Posterior cingulate gyrus (tissue), 11 donors: ENCODE measurements at regions not wholly inside any gene's neighbourhood (a gene's known extent, or its start where the extent isn't known, plus 50 kb on each side); places are given as distances from the start of the nearest gene placed in this dataset.
A peak's percentile ranks its signal among the peaks of the same experiment; 100 is the strongest.
"Not testable (repeated sequence)": the region's sequence is repeated elsewhere in the genome, so short reads cannot be mapped to it uniquely, and the experiment has no call there.

Source experiments
- DNase-seq, 10 donors: peaks; one replicate each; pipeline versions ENCODE4 v3.0.0 to v3.0.0-alpha.2; 2020 to 2021; ENCODE audit warnings: mixed read lengths in 3 of 10
- intact Hi-C: fragments of 100-400 bp; cut with DNase I; formaldehyde crosslinking; loops from one replicate; pipeline ENCODE4 v1.15.1; 2023

DNA sequence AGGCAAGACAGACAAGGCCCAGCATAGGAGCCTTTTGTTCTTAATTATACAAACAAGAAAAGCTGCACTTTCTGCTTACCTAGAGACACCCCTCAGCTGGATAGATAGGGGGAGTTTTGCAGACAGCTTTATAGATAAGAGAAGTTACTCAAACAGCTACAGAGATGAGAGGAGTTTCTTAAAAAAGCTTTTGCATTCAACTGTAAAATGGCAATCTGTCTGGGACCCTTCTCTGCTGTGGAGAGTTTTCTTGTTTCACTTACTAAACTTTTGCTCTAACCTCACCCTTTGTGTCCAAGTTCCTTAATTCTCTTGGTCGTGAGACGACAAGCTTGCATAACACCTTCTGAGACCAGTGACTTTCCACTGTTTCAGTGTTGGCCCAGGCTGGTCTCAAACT lies 103.8 kb upstream of the CHORDC1 start:
- intact Hi-C loops: no loop called here
- DNase-seq: no peak

DNA sequence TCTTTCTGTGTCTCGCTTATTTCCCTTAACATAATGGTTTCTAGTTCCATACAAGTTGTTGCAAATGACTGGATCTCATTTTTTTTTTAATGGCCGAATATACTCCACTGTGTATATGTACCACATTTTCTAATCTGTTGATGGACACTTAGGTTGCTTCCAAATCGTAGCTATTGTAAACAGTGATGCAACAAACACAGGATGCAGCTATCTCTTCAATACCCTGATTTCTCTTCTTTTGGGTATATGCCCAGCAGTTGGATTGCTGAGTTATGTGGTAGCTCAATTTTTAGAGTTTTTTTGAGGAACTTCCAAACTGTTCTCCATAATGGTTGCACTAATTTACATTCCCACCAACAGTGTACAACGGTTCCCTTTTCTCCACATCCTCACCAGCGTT lies 100.4 kb upstream of the CHORDC1 start:
- intact Hi-C loops: no loop called here
- DNase-seq: no peak

DNA sequence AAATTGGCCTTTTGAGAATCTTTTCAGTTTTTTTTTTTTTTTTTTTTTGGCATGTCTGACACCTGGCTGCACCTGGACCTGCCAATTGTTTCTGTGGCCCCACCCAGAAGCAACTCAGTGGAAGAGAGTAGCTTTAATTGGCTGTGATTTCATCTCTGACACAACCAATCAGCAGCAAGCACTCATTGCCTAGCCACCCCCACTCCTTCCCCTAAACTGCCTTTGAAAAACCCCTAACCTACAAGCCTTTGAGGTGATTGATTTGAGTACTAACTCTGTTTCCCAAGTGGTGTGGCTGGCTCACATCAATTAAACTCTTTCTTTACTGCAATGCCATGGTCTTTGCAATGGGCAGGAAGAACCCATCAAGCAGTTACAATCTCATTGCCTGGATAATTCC lies 98.2 kb upstream of the CHORDC1 start:
- no peak for DNase-seq
- intact Hi-C loops: no loop called here

DNA sequence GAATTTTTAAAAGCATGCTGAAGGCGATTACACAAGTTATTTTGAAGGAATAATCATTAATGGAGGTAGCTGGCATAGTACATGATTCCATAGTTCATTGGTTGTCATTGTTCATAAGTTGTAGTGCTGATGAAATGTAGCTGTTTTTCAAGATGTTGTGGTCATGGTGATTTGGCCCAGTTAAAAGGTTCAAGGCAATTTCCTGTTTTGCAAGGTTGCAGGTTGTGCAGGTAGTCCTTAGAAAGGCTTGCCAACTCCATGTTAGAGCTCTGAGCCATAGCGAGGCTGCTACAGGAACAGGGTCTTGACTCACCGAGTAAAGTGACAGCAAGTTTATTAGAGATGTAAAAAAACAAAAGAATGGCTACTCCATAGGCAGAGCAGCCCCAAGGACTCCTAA lies 95.8 kb upstream of the CHORDC1 start:
- intact Hi-C loops: no loop called here
- no peak for DNase-seq

DNA sequence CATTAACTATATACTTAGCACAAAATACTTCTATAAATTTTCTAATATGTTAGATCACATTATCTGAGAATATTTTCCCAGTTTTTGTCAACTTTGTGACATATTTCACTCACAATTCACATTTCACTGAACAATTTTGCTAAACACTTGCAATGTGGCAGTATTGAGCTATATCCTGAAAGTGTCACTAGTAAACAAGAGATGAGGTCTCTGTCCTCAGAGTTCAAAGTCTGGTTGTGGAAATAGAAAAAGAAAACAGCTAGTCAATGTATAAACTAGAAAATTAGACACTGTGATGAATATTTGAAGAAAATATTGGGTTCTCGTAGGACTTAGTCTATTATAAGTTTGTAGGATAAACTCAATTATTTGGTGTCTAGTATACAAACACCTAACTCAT lies 87.4 kb upstream of the CHORDC1 start:
- no peak for DNase-seq

DNA sequence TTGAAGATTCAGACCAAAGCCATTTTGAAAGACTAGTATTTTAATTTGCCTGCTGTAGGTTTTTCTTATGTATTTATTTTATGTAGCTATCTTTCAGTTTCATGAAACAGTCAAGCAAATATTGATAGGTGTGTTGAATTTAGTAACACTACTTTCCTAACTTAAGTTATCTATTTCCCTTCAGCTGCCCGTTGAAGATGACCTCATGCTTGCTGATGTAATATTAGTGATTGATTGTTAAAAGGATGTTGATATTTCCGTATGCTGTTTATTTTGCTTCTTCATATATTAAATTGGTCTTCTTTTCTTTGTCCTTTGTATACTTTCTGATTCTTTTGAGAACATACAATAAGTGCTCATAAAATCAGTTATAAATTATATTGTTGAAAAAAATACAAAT lies 86.8 kb upstream of the CHORDC1 start:
- intact Hi-C loops: no loop called here
- no peak for DNase-seq

More for the DNA sequence above, 87.4 kb upstream of the CHORDC1 start:
- intact Hi-C loops: no loop called here

DNA sequence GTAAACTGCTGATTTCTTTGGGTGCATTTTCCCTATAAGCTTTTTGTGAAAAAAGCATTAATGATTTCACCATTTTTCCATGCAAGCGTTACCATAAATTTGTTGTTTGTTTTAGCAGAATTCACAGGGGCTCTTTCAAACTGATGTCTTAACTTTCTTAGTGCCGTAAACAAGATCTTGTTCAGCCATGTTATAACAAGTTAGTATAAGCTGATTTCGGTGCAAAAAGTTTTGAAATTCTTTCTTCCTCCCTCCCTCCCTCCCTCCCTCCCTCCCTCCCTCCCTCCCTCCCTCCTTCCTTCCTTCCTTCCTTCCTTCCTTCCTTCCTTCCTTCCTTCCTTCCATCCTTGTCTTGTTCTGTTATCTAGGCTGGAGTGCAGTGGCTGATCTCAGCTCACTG lies 71.7 kb upstream of the CHORDC1 start:
- no peak for DNase-seq
- intact Hi-C loops: no loop called here

DNA sequence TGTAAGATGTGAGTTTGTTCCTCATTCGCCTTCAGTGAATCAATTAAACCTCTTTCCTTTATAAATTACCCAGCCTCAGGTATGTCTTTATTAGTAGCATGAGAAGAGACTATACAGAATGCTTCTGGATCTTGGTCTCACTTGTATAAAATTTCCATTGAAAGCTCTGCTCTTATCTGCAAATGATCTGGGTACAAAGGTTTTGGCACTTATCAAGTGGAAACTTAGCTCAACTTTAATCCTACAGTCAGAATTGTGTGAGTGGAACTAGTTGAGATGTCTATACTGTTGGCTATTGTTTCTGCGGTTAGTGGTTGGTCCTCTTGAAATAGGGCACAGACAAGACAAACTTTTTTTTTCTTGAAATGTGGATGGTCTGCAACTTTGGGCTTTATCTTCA lies 71.2 kb upstream of the CHORDC1 start:
- intact Hi-C loops: no loop called here
- DNase-seq: no peak

DNA sequence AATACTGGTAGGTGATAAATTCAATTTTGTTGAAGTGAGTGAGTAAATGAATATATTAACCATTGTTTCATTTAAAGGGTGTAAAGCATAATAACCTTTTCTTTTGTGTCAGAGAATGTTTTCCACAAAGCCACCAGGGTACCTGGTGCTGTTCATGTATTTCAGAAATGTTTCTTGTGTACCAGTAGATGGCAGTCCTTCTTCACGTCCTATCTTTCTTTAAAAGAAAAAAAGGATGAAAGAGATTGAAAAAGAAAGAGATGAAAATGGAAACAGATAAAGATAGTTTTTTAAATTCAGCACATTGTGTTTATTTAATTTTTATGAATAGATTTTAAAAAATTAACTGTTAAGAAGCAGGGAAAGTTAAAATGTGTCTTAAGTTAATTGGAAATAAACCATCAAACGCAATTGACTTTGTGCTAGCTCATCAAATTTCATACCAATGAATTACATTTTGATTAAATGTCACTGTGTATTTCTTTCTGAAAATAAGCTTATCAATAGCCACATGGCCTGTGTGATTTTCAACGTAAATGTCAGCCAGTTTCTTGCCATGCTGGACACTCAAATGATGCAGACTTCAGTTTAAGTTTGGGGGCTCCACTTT lies 65.5 kb upstream of the CHORDC1 start:
- no peak for DNase-seq
- intact Hi-C loops: no loop called here

DNA sequence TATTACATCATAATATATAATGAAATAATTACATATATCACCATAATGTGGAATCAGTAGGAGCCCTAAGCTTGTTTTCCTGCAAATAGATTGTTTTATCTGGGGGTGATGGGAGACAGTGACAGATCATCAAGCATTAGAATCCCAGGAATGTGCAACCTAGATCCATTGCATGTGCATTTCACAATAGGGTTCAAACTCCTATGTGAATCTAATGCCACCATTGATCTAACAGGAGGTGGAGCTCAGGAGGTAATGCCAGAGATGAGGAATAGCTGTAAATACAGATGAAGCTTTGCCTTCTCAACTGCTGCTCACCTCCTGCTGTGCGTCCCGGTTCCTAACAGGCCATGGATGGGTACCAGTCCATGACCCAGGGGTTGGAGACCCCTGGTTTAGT lies 63.8 kb upstream of the CHORDC1 start:
- no peak for DNase-seq
- intact Hi-C loops: no loop called here

DNA sequence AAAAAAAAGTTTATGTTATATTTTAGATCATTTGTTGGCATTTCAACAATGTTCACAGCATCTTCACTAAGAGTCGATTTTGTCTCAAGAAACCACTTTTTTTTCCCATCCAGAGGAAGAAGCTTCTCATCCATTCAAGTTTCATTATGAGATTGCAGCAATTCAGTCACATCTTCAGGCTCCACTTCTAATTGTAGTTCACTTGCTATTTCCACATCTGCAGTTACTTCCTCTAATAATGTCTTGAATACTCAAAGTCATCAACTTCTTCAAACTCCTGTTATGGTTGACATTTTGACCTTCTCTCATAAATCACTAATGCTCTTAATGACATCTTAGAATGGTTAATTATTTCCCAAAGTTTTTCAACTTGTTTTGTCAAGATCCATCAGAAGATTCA lies 61.3 kb upstream of the CHORDC1 start:
- intact Hi-C loops: no loop called here
- no peak for DNase-seq

DNA sequence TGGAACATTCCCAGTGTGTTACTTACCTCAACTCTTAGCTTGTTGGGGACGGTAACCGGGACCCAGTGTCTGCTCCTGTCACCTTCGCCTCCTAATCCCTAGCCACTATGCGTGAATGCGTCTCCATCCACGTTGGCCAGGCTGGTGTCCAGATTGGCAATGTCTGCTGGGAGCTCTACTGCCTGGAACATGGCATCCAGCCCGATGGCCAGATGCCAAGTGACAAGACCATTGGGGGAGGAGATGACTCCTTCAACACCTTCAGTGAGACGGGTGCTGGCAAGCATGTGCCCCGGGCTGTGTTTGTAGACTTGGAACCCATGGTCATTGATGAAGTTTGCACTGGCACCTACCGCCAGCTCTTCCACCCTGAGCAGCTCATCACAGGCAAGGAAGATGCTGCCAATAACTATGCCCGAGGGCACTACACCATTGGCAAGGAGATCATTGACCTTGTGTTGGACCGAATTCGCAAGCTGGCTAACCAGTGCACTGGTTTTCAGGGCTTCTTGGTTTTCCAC lies 59.8 kb upstream of the CHORDC1 start:
- intact Hi-C loops: not testable (repeated sequence)
- DNase-seq: peak in 2 of 10 donors; percentile 50 to 65

DNA sequence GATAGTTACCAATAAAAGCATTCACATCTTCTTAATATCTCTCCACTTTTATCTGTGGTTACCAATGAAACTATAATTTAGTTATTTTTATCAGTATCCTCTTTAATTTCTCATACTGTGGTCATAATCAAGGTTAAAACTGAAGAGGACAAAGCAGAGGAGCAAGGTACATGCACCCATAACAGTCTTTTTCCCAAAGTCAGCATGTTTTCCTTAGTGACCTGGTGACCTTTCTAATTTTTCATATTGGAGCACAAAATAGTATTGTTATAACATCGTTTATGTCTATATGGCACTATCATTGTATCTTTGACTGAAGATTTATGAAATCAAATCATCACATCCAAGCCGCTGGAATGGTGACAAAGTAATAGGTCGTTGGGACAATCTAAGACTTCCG lies 51.5 kb upstream of the CHORDC1 start:
- intact Hi-C loops: no loop called here
- DNase-seq: no peak
